Daoy (cell line): ENCODE measurements at regions not wholly inside any gene's neighbourhood (a gene's known extent, or its start where the extent isn't known, plus 50 kb on each side); places are given as distances from the start of the nearest gene placed in this dataset.
"Not testable (repeated sequence)": the region's sequence is repeated elsewhere in the genome, so short reads cannot be mapped to it uniquely, and the experiment has no call there.

Experiments used
- DNase-seq: peaks from one replicate; pipeline ENCODE4 v3.0.0-alpha.2; 2015; ENCODE audit warnings: low read depth

DNA sequence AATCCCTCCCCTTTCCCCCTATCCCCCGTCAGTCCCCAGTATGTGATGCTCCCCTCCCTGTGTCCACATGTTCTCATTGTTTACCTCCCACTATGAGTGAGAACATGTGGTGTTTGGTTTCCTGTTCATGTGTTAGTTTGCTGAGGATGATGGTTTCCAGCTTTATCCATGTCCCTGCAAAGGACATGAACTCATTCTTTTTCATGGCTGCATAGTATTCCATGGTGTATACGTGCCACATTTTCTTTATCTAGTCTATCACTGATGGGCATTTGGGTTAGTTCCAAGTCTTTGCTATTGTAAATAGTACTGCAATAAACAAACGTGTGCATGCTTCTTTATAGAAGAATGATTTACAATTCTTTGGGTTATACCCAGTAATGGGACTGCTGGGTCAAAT lies 165.6 kb upstream of the TENM4 start:
- DNase-seq: not testable (repeated sequence)

DNA sequence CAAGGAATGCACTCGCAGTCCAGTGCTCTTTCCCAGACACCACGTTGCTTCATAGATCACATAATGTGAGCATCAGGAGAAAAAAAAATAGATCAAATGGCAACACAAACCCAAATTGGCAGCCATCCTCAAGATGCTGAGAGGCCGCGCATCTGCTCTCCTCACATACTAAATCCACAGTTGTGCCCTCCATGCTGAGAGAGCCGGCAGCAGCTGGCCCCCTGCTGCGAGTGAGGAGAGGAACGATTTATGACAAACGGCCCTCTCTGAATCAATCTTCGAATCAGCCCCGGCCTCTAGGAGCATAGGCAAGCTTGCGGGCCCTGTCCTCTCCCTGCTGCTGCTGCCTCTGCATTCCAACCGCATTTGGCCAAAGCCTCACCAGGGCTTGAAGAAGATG lies 159.9 kb upstream of the TENM4 start:
- no peak for DNase-seq

DNA sequence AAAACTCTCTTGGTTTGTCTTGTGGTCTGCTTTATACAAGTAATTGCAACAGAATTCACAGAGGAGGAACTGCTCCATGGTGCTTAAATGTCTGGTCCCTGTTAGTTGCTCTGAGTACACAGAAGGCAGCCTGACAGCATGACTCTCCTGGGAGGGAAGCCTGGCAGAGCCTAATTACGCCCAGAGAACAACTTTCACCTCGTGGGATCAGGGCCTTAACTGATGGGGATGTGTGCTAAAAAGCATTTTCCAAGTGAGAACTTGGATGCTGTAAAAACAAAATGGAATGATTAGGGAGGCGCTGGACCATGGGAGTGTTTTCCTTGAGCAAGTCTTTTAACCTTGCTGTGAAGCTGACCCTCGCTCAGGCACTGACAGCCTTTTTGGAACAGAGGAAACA lies 154.0 kb upstream of the TENM4 start:
- no peak for DNase-seq

DNA sequence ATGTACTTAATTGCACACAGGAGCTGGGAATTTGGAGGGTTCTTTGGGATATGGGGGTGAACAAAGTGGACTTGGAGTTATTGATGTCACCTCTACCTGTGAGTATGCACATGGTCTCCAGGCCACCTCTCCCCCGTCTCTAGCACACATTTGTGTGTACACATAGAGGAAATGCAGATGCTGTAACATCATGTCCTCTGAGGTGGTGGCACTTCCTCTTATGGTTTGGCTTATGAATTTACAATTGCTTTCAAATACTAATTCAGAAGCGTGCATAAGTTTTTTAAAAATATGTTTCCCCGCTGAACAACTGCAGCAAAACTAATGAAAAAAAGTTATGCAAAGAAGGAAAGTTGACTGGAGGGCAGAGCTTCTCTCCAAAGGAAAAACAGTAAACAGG lies 152.0 kb upstream of the TENM4 start:
- no peak for DNase-seq

DNA sequence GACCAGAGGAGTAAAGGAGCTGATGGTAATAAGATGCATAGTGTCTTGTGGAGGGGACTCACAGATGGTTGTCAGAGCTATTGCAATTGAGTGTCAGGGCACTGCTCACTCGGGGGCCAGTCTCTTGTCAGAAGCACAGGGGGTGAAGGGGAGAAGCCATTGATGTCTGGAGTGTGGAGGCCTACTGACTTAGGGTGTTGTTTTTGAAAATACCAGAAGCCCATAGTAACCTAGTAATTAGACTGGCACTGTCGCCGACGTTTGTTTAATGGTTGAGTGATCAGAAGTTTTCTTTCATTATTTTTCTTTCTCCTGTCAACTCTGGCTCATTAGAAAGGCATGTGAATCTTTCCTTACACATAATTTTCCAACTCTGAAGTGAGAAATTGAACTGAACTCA lies 151.6 kb upstream of the TENM4 start:
- DNase-seq: no peak

DNA sequence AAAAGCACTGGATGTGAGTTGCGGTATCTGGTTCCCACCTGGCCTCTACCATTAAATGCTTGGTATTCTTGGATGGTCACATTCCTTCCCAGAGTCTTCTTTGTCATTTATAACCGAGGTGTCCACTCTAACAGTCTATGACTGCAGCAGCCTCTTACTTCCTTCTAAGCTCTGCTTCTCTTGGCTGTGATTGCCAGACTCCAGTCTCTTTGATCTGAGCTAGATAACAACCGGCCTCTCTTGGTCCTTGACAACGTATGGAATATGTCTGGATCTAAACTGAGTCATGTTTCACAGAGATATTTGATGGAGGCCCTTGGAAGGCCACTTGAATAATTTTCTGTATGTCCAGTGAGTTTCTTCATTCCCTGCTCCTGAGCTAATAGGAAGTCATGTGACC lies 141.6 kb upstream of the TENM4 start:
- DNase-seq: no peak

DNA sequence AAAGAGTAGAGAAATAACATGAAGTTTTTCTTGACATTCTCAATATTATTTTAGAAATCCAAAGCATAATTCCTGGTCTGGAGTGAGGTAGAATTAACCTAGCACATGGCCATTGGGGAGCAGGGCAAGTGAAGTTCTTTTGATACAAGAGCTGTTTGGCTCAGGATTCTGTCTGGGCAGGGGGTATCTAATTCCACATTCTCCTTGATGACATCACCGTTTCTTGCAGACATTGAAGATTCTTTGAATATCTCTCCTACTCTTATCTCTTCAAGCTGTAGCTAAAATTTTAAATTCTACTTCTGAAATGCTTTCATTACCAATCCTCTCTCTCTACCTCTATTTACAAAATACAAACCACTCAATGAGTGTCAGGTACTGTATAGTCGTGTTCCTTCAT lies 138.2 kb upstream of the TENM4 start:
- DNase-seq: no peak

DNA sequence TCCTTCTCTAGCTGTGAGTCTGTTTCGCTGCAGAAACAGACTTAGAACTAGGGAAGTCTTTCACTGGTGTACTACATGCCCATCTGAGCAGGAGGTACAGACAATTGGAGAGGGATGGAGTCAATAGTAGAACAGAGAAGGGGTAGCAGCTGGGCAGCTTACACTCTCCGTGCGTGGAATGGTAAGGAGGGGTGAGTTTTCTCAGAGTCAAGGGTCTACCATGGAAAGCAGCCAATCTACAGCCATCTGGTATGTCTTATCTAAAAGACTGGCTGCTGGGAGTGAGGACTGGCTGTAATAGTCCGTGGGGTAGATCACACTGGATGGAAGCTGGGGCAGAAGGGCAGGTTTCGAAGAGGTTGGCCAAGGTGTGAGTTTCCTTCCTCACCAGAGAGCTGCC lies 137.3 kb upstream of the TENM4 start:
- DNase-seq: no peak

DNA sequence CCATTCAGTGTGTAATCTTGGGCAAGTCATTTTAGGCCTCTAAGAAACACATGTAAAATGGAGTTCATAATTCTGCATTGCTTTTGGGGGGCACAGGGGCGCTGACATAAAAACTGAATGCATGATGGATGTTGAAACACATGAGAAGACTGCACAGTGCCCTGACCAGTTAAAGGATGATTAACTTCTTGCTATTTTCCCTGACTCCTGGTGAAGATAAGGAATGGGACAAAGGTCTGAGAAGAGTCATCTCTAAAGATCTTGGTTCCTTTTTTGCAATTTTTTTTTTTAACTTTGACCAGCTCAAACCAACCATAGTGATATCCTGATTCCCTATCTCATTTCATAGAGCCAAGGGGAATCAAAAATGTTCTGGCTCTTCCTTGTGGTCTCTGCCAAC lies 134.9 kb upstream of the TENM4 start:
- DNase-seq: no peak

DNA sequence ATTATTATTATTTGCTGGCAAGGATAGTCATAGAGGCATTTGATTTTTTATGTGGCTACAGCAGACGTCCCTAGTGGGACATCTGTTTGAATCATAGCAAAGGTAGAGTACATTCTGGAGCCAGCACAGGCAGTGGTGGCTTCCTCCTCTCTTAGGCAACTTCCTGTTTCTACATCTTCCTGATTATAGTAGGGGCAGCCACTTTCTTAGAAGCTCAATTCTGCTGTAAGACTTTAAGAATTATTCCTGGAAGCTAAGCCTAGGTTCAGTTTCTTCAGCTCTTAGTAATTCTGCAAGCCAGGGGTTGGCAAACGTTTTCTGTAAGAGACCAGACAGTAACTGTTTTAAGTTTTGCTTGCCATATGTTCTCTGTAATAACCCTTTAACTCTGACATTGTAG lies 129.3 kb upstream of the TENM4 start:
- no peak for DNase-seq

DNA sequence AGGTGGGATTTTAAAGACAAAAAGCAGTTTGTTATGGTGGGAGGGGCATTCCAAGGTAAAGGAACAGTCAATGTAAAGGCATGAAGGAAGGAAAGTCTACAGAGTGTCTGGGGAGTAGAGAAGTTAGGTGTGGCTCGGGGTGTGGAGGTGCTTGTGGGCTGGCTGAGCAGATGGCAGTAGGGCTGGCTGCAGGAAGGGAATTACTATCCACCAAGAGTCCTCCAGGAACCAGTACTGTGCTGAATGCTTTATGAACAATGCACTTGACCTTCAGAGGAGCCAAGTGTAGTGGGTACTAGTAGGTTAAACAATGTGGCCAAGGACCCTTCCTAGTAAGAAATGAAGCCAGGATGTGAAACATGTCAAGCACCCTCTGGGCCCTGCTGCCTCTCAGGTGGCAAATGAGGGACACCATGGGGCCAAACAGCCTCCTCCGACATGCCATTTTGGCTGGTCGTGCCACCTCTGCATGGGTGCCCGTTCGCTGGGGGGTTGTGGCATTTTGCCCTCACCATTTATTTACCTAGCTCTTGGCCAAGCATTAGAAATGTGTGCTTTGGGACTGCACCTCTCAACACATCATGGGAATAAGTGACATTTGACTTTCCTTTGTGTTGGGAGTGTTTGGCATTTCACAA lies 123.6 kb upstream of the TENM4 start:
- no peak for DNase-seq

DNA sequence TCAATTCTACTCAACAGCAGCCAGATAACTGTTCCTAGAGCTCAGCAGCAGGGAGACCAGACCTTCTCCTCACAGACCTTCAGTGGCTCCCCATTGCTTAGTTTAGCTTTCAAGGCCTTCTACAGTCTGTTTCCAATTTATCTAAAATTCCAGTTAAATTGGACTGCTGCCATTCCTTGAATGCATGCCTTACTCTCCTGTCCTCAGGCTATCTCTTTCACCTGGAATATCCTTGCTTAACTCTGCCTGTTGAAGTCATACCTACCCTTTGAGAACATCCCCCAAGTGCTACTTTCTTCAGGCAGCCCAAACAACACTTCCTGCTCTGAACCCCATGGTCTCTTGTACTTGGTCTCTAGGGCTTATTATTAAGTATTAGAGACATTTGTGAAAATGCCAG lies 120.7 kb upstream of the TENM4 start:
- DNase-seq: no peak

DNA sequence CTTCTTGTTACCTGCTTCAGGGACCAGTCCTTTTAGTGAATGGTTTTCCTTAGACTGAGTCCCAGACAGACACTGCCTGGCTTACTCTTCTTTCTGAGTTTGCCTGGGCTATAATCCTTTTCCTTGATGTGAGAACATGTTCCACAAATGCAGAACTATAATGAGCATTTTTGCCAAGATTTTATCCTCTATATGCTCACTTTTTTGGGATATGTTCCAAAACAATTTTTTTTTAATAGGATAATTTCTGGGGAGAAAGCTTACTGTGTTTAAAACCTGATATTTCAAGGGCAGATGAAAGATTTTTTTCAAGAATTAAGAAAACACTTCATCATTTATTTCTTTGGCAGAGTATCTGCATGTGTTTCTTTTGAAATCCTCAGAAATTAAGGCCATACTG lies 110.0 kb upstream of the TENM4 start:
- no peak for DNase-seq

DNA sequence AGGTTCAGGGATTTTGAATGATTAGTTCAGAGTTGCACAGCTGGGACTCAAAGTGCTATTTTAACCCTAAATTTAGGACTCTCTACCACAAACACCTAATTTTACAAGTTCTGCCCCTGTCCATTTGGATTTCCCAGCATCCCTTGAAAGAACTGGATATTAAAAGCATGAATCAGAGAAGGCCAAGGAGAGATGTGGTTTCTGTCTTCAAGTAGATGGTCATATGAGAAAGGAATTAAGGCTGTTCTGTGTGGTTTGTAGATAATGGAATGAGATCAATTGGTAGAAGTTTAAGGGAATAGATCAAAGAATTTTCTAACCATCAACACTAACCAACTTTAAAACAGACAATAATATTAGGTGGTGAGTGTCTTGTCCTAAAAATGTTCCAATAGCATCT lies 106.4 kb upstream of the TENM4 start:
- no peak for DNase-seq

DNA sequence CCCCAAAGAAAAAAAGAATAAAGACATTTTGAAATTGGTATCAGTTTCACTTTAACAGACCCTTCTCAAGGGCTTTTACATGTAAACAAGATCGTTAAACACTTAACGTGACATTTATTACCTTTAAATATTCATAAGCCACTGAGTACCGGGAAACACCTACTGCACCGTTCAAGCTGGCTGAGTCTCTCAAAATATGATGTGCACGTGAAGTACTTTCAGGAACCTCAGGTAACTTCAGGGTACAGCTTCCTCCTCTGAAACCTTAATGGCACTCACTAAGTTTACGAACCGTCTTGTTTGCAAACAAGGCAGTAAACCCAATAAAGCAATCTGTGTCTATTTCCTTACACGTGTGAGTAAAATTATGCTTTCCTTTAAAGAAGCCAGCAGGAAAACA lies 105.5 kb upstream of the TENM4 start:
- no peak for DNase-seq

DNA sequence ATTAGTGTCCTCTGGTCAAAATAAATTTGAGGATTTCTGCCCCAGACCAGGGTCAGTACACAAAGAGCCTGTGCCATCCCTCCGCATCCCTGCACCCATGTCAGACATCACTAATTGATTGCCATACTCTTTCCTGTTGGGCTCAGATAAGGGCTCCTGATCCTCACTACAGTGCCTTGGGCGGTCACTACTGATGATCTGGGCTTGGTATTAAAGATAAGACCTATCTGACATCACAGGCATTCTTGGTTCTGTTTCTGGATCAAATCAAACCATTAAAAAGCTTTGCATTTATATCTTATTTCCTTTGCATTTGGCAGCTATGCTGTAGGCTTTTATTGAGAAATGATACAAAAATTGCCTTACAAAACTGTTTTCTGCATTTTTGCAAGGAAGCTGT lies 103.5 kb upstream of the TENM4 start:
- no peak for DNase-seq

DNA sequence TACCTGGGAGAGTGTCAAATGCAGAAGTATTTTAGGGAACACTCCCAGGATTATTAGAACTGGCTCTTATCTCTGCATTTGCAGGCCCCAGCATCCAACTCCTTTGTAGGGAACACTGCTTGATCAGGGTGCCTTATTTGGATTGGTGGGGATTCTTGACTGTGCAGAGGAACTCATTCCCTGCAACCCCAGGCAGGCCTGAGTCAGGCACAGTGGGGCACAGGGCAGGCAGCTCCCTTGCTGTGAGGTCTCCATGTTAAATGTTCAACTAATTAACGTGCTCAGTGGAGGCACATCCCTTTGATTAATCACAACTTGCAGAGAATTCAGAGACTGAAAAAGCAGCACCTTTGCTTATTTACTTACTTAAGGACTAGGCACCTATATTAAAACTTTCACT lies 102.3 kb upstream of the TENM4 start:
- no peak for DNase-seq

DNA sequence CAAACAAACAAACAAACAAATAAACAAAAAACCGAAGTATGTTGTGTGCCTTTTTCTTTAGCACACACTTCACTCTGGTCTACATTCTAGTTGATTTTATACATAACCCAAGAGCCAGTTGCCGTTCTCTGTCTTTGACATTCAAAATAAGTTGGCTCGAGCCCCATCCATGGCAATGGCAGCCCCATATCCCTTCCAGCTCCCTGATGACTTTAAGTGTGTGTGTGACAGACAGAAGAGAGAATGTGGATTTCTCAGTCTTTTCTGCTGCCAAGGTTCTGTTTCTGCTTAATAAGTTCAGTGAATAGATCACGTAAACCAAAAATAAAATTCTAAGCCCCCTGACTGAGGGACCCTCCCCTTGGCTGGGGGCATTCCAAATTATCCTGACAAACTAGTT lies 100.6 kb upstream of the TENM4 start:
- no peak for DNase-seq

DNA sequence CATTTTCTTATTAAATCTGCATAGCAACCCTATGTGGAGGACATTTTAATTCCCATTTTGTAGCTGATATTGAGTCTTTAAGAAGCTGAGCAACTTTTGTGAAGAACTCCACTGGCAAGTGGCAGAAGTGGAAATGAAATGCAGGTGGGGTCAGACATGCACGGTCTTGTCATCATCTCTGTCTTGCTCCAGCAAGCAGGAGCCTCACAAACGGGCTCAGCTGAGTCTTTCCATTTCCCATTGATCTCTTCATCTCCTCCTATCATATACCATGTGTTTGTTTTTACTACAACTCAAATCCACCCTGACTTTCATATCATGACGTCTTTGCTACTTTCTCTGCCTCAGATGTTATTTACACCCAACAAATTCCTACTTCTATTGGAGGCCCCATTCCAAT lies 97.9 kb upstream of the TENM4 start:
- DNase-seq: no peak

DNA sequence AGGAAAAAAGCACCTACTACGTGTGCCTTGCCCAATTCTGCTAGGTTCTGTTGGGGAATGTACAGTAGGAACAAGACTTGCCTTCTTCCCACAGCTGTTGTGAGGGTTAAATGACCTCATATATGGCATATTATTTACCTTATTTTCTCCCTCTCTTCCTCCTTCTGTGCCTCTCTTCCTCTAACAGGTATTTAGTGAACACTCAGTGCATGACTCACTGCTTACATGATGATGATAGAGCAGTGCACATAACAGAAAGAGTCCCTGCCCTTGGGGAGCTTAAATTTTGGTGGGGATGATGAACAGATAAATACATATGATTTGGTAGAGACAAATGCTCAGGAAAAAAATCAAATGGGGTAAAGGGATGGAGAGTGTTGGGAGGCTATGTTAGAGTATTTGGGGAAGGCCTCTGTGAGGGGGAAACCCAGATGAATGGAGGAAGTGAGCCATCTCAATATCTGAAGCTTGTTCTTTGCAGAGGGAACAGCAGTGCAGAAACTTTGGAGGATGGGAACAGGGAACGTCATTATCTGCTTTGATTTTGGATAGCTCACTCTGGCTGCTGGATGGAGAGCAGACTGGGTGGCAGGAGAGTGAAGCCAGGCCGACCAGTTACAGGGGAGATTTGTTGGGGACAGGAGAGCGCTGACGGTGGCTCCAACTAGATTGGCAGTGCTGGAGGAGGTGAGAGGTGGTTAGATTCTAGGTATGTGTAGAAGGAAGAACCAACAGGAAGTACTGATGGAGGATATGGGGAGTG lies 95.5 kb upstream of the TENM4 start:
- no peak for DNase-seq

DNA sequence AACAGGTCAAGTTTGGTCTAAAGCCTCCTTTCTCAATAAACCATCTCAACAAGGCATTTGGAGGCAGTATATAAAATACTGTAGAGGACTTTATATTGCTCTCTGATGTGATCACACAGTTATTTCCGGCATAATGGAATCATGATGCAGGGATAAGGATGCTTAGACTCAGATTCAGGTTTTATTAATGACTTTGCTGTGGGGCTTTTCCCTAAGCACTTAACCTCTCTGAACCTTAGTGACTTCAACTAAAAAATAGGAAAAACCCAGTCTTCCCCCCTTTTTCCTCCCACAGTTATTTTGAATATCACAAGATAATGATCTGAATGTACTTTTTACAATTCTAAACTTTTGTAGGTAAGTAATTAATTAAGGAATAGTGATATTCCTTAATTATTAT lies 94.8 kb upstream of the TENM4 start:
- no peak for DNase-seq

DNA sequence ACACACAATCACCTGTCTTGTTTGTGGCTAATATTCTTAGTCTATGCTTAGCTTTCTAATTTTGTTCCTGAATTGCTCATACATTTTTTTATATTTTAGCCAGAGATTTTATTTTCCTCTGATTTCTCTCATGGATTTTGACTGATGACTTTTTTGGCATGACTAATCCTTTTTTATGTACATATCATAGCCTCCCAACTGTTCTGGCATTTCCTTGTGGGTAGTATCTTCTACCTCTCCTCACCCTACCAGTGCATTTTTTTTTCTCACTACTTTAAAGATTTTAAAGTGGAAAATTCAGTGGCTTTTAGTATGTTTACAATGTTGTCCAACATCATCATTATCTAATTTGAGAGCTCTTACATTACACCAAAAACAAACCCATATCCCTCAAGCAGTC lies 84.4 kb upstream of the TENM4 start:
- peak; percentile 28 for DNase-seq

DNA sequence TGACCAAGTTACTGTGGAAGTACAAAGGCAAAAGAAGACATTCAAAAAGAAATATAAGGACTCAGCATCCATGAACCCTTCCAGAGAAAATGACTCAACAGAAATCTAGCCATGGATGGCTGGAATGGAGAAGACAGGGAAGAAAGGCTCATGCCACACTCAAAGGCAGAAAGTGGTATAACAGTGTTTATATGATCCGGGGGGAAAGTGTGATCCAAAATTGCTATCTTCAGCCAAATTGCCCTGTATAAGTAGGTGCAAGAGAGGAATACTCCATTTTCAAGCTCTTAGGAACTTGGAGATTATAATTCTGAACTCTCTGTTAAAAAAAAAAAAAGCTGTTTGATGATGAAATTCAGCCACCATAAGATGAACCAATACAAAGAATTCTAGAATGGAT lies 81.8 kb upstream of the TENM4 start:
- no peak for DNase-seq

DNA sequence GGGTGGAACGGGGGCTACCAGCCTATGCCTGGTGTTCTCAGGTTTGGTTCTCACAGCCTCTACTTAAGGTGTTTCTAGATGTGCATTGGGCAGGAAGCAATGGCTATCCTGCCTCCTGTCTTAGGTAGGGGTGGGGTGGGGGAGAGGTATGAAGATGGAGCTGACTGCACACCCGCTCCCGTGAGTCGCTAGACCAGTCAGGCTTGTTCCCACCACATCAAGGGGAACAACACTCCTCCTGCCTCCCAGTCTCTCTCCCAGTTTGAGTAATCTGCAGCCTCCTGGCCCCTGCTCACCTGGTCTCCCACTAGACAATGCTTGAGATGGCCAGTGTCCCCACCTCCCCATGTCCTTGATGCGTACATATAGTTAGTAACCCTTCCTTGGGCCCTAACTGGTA lies 79.3 kb upstream of the TENM4 start:
- no peak for DNase-seq
